GM21576 (cell line): ENCODE measurements at regions not wholly inside any gene's neighbourhood (a gene's known extent, or its start where the extent isn't known, plus 50 kb on each side); places are given as distances from the start of the nearest gene placed in this dataset.

Source experiments
- ATAC-seq: cut with Tn5 transposase; IDR thresholded peaks from one replicate; pipeline ENCODE4 v1.9.1; 2021; ENCODE audit warnings: mild to moderate bottlenecking, moderate library complexity; ENCODE audit not compliant: unreplicated experiment

DNA sequence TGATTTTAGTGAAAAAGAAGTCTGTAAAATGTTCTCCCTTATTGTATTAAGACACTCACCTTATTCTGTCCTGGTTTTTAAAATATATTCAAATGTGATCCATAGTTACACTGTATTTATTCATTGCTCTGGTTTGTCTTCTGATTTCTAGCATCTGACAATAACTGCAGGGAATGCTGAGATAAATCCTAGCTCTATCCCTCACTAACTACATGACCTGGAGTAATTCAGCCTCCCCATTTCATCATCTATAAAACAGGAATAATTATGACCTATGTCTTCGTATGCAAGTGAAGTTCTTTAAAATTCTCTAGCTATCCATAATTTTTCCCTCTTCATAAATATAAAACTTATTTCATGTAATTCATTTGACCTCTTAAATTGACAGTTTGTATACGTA is 104.0 kb upstream of the ESRRG start:
- ATAC-seq: no peak

DNA sequence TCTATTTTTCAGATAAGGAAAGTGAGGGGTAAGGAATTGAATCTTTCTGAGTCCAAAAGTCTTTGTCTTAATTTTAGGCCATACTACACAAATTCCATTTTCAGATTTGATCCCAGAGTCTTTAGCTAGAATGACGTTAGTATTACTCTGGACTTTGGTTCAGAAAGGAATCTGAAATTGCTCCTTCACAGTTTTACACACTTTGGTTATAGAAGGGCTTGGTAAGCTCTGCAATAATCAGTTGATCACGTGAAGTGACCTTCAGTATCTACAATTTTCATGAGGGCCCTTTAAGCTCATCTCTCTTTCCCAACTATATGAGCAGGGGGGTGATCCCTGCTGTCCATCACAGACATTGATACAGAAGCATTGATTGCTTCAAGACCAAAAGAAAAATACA is 103.4 kb upstream of the ESRRG start:
- ATAC-seq: no peak

DNA sequence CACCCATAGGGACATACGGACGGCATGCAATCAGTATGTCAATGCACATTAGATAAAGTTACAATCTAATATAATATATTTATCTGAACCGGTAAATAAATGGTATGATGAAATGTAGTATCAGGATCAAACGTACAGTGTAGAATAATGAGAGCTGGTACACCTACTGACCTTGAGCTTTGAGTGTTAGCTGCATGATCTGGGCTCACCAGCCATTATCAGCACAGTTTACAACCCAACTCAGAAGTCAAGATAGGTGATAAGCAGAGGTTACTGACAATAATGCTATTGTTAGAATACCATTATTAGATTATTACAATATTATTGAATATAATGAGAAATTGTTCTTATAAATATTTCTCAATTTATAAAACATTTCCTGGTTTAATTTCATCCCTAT is 103.0 kb upstream of the ESRRG start:
- no peak for ATAC-seq

GRCh38 chr1:216825557-216825956 is 102.3 kb upstream of the ESRRG start:
- no peak for ATAC-seq

- no peak for ATAC-seq
Measured at GRCh38 chr1:216824511-216824910, 101.3 kb upstream of the ESRRG start.

- ATAC-seq: no peak
Measured at GRCh38 chr1:216823731-216824130, 100.5 kb upstream of the ESRRG start.

GRCh38 chr1:216822480-216822879 is 99.3 kb upstream of the ESRRG start:
- no peak for ATAC-seq

DNA sequence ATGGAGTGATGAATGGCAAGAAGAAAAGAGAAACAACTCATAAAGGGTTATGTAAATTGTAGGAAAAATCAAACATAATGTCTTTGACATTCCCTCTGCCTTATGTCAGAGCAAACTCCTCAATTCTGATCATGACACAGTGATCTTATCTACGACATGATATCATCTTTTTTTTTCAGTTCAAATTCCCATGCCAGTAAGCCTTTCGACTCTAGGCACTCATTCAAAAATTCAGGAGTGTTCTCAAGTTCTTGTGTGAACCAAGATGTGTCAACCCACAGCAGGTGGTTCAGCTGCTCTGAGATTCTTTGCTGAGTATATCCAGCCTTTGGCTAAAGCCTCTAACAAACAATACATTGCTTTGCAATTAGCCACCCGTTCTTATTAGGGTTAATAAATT is 97.1 kb upstream of the ESRRG start:
- ATAC-seq: no peak

- ATAC-seq: no peak
Measured at GRCh38 chr1:216818284-216818683, 95.1 kb upstream of the ESRRG start.

- no peak for ATAC-seq
Measured at GRCh38 chr1:216815260-216816131, 92.3 kb upstream of the ESRRG start.

GRCh38 chr1:216814576-216815259 is 91.5 kb upstream of the ESRRG start:
- ATAC-seq: no peak

- no peak for ATAC-seq
Measured at GRCh38 chr1:216812966-216813365, 89.7 kb upstream of the ESRRG start.

DNA sequence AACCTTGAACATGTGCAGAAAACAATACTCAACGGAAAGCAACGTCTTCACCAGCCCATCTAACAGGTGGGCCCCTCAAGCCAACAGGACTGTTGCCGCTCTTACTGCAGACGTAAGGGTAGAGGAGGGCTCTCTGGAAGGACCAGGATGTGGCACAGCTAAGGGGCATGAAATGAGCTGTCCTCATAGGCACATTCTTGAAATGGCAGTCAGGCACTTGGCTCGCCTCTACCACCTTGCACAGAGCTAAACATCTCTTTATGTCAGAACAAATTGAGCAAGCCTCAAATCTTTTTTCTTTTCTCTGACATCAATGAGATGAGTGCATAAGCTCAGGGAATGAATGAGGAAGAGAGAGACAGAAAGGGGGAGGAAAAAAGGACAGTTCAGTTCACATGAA is 86.4 kb upstream of the ESRRG start:
- no peak for ATAC-seq

- no peak for ATAC-seq
Measured at GRCh38 chr1:216807696-216808095, 84.5 kb upstream of the ESRRG start.

- no peak for ATAC-seq
Measured at GRCh38 chr1:216805953-216806352, 82.7 kb upstream of the ESRRG start.

DNA sequence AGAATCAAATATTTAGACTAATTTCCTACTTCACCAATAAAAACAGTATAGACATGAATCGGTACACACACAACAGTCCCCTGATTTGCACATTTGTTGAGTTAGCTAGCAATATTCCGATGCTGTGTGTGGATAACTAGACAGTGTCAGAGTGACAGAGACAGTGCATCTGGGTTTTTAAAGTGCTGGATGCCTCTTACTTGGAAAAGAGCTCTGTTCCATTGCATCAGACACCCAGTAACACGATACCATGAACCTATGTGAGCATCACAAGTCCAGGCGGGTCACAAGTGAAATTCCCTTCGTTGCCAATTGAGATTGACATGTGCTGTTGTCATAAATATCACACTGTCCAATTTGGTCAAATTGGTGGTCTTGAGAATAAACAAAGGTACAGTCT is 82.0 kb upstream of the ESRRG start:
- ATAC-seq: no peak

GRCh38 chr1:216804111-216804510 is 80.9 kb upstream of the ESRRG start:
- no peak for ATAC-seq

DNA sequence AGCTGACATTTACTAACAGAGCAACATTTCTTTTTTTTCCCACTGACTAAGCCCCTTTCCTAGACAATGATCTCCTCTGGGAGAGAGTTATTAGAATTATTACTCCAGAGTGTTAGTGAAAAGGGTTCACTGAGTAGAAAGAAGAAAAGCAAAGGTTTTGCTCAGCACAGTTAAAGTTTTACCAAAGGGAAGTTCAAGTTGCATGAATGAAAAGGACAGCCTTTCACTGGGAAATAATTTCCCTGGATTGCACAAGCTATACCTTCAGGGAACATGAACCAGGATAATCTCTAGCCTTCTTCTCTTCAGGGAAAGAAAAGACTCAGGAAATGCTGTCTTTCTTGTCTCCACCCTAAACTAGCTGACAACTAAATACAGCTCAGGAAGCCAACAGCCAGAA is 71.4 kb upstream of the ESRRG start:
- no peak for ATAC-seq

DNA sequence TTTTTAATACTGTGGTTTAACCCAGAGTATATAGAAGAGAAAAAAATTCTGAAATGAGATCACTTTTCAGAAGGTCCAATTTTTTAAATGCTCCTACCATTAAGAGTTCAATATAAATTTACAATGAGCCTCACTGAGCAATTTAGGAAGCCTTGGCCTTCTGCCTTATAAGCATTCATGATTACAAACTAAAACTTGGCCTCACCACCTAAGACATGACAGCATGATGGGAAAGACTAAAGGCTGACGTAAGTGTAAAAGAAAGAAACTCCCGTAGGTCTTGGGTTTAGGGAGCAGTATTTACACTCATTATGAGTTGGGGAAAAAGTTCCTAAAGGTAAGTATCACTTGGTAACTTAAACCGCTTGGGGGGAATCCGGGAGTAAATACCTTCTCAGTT is 70.7 kb upstream of the ESRRG start:
- no peak for ATAC-seq

DNA sequence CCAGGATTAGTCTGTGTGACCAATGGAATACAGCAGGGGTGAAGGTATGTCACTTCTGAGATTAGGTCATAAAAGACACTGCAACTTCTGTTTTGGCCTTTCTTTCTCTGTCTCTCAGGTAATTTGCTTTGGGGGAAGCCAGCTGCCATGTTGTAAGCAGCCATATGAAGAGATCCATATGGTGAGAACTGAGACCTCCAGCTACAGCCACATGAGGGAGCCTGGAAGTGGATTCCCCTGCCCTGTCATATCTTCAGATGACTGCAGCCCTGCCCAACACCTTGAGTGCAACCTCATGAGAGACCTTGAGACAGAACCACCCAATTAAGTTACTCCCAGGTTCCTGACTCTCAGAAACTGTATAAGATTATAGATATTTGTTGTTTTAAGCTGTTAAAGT is 70.1 kb upstream of the ESRRG start:
- ATAC-seq: no peak

DNA sequence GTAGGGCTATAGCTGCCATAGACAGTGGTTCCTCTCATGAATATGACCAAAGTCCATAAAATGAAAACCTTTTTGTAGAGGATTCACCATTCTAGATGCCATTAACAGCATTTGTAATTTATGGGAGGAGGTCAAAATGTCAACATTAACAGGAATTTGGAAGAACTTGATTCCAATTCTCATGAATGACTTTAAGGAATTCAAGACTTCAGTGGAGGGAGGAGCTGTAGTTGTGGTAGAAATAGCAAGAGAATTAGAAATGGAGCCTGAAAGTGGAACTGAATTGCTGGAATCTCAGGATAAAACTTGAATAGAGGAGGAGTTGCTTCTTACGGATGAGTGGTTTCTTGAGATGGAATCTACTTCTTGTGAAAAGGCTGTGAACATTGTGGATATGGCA is 65.4 kb upstream of the ESRRG start:
- no peak for ATAC-seq

- no peak for ATAC-seq
Measured at GRCh38 chr1:216785737-216786136, 62.5 kb upstream of the ESRRG start.
